ENCODE measurements at regions not wholly inside any gene's neighbourhood (a gene's known extent, or its start where the extent isn't known, plus 50 kb on each side); places are given as distances from the start of the nearest gene placed in this dataset.

GRCh38 chr5:25764733-25765132 lies 1120.0 kb upstream of the CDH10 start:
- no peak overlapping the region for H3K27ac ChIP-seq
- H3K27me3 ChIP-seq (replicated peaks in 1 of 7): no peaks in the 10 kb centered on the region
- H3K36me3 ChIP-seq: no peaks in the 10 kb centered on the region
- DNase-seq: no peak
- intact Hi-C loops (cut with DNase I; ENCODE audit: low total_unique reads): no loop called here
- peaks cover 0 to 28% (median 9%) of the 10 kb centered on the region in 8 donors for H3K9me3 ChIP-seq
- H3K4me3 ChIP-seq: no peak overlapping the region
- no peaks in the 10 kb centered on the region for H3K4me1 ChIP-seq
- TF ChIP-seq POLR2A (IDR thresholded peaks at IDR 0.05) (no peak), POLR2AphosphoS5 (IDR thresholded peaks at IDR 0.05) (no peak), CTCF (IDR thresholded peaks at IDR 0.05 in 8 of 11, conservative IDR thresholded peaks at IDR 0.05 in 3 of 11) (no peak)

DNA sequence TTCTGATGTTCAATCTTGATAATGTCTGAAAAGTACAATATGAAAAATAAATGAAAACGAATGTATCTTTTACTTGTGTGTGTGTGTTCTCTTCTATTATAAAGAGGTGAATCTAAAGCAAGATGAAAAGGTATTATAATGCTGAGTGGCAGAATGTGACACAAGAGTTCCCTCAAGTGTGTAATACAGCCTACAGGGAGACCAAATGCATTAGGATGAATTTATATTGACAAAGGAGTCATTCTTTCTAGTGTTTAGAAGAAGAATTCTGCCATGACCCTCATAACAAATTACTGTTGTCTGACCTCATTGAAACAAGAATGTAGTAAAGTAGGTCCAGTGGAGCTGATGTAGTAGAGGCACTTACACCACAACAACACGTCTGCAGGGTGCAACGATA lies 1119.0 kb upstream of the CDH10 start:
- H3K9me3 ChIP-seq: peaks cover 0 to 20% (median 5%) of the 10 kb centered on the region in 8 donors
- no peak for TF ChIP-seq POLR2AphosphoS5 (IDR thresholded peaks at IDR 0.05)
- TF ChIP-seq POLR2A (IDR thresholded peaks at IDR 0.05): no peak
- no peak for TF ChIP-seq CTCF (IDR thresholded peaks at IDR 0.05 in 8 of 11, conservative IDR thresholded peaks at IDR 0.05 in 3 of 11)
- 19 to 40% (median 24%) methylated on average over 3 of the region's 3 CpGs for WGBS, 5 donors
- intact Hi-C loops (cut with DNase I; ENCODE audit: low total_unique reads): no loop called here
- no peak for DNase-seq
- no peak overlapping the region for H3K27ac ChIP-seq
- no peaks in the 10 kb centered on the region for H3K4me1 ChIP-seq
- H3K4me3 ChIP-seq: no peak overlapping the region
- no peaks in the 10 kb centered on the region for H3K36me3 ChIP-seq
- H3K27me3 ChIP-seq (replicated peaks in 1 of 7): no peaks in the 10 kb centered on the region

GRCh38 chr5:25754895-25755294 lies 1110.1 kb upstream of the CDH10 start:
- no peaks in the 10 kb centered on the region for H3K4me1 ChIP-seq
- no peak for TF ChIP-seq CTCF (IDR thresholded peaks at IDR 0.05 in 8 of 11, conservative IDR thresholded peaks at IDR 0.05 in 3 of 11)
- TF ChIP-seq POLR2A (IDR thresholded peaks at IDR 0.05): no peak
- TF ChIP-seq POLR2AphosphoS5 (IDR thresholded peaks at IDR 0.05): no peak
- intact Hi-C loops (cut with DNase I; ENCODE audit: low total_unique reads): no loop called here
- no peak overlapping the region for H3K27ac ChIP-seq
- H3K4me3 ChIP-seq: no peak overlapping the region
- DNase-seq: no peak
- 39 to 56% (median 52%) methylated on average over 3 of the region's 3 CpGs for WGBS, 5 donors
- H3K36me3 ChIP-seq: no peaks in the 10 kb centered on the region
- H3K9me3 ChIP-seq: peaks cover 0 to 65% (median 41%) of the 10 kb centered on the region in 8 donors
- H3K27me3 ChIP-seq (replicated peaks in 1 of 7): no peaks in the 10 kb centered on the region

DNA sequence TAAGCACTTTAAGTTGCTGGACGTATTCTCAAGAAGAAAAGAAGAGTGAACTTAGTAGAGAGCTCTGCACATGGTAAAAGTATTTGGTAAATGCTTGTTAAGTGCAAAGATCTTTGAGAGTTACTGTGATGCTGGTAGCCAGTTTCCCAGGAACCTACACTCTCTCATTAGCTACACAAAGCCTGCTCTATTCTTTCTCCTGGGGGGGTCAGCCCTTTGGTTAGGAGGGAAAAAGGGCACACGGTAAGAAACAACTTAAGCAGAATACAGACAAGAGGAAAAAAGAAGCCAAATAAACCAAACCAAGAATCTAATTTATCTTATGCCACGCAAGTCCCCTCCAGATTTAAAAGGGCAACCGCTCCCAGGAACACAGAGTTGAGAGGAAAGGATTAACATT lies 1100.1 kb upstream of the CDH10 start:
- intact Hi-C loops (cut with DNase I; ENCODE audit: low total_unique reads): no loop called here
- no peak for DNase-seq
- no peaks in the 10 kb centered on the region for H3K4me1 ChIP-seq
- H3K27me3 ChIP-seq (replicated peaks in 1 of 7): no peaks in the 10 kb centered on the region
- no peak overlapping the region for H3K4me3 ChIP-seq
- no peak overlapping the region for H3K27ac ChIP-seq
- H3K36me3 ChIP-seq: no peaks in the 10 kb centered on the region
- peaks cover 0 to 14% (median 2%) of the 10 kb centered on the region in 8 donors for H3K9me3 ChIP-seq
- 53 to 72% (median 60%) methylated on average over 4 of the region's 4 CpGs for WGBS, 5 donors
- TF ChIP-seq CTCF (IDR thresholded peaks at IDR 0.05 in 8 of 11, conservative IDR thresholded peaks at IDR 0.05 in 3 of 11): no peak
- no peak for TF ChIP-seq POLR2AphosphoS5 (IDR thresholded peaks at IDR 0.05)
- no peak for TF ChIP-seq POLR2A (IDR thresholded peaks at IDR 0.05)
